Keratinocyte (primary cell): ENCODE measurements at regions not wholly inside any gene's neighbourhood (a gene's known extent, or its start where the extent isn't known, plus 50 kb on each side); places are given as distances from the start of the nearest gene placed in this dataset.
A peak's percentile ranks its signal among the peaks of the same experiment; 100 is the strongest.

Source experiments
- DNase-seq: peaks from one replicate; pipeline ENCODE4 v3.0.0-alpha.2; 2011; ENCODE audit warnings: low read depth, missing footprints, low spot score
- FAIRE-seq: peaks from 2 replicates; lab custom pipeline; 2011; peaks lifted over from hg19 to GRCh38; lab: Jason Lieb, UNC
- H2AFZ ChIP-seq: 2 replicates; pipeline ENCODE4 v1.6.0; 2012; ENCODE audit warnings: low read length, control low read depth, inconsistent platforms; ENCODE audit not compliant: control insufficient read depth
- H3K27ac ChIP-seq: 2 replicates; pipeline ENCODE4 v1.5.1; 2011; ENCODE audit warnings: low read length; ENCODE audit not compliant: control insufficient read depth, insufficient read depth
- H3K27me3 ChIP-seq: 3 replicates; pipeline ENCODE4 v1.6.0; 2011; ENCODE audit warnings: low read length; ENCODE audit not compliant: control insufficient read depth, insufficient read depth; ENCODE audit errors: extremely low read depth
- H3K36me3 ChIP-seq, 2 experiments: 2 replicates in 1 of 2; 3 replicates in 1 of 2; pipeline ENCODE4 v1.5.1; 2011; ENCODE audit warnings: low read length in 2 of 2, mild to moderate bottlenecking in 1 of 2; ENCODE audit not compliant: control insufficient read depth in 2 of 2, insufficient read depth in 2 of 2; ENCODE audit errors: extremely low read depth in 1 of 2
- H3K4me1 ChIP-seq: 3 replicates; pipeline ENCODE4 v1.5.1; 2011; ENCODE audit warnings: low read length; ENCODE audit not compliant: control insufficient read depth, insufficient read depth; ENCODE audit errors: extremely low read depth
- H3K4me2 ChIP-seq: 3 replicates; pipeline ENCODE4 v1.6.0; 2011; ENCODE audit warnings: low read depth, low read length; ENCODE audit not compliant: control insufficient read depth, insufficient read depth; ENCODE audit errors: extremely low read depth
- H3K4me3 ChIP-seq, 3 experiments: fragments of 200-600 bp in 1 of 3; sonication (generic) in 1 of 3; 2 replicates in 2 of 3; 3 replicates in 1 of 3; pipeline ENCODE4 v1.5.1; 2011 to 2016; ENCODE audit warnings: low read length in 3 of 3, mild to moderate bottlenecking in 3 of 3, control low read depth in 2 of 3, inconsistent platforms in 1 of 3, low read depth in 1 of 3, mixed read lengths in 1 of 3, mixed run types in 1 of 3, moderate library complexity in 1 of 3; ENCODE audit not compliant: control insufficient read depth in 2 of 3, insufficient read depth in 2 of 3; ENCODE audit errors: extremely low read depth in 1 of 3
- H3K79me2 ChIP-seq: 2 replicates; pipeline ENCODE4 v1.6.0; 2012; ENCODE audit warnings: low read length; ENCODE audit not compliant: control insufficient read depth, insufficient read depth
- H3K9ac ChIP-seq: 3 replicates; pipeline ENCODE4 v1.6.0; 2011; ENCODE audit warnings: low read length; ENCODE audit not compliant: control insufficient read depth, insufficient read depth; ENCODE audit errors: extremely low read depth
- H3K9me1 ChIP-seq: 3 replicates; pipeline ENCODE4 v1.6.0; 2011; ENCODE audit warnings: low read length; ENCODE audit not compliant: control insufficient read depth, insufficient read depth; ENCODE audit errors: extremely low read depth
- H3K9me3 ChIP-seq: 2 replicates; pipeline ENCODE4 v1.5.1; 2012; ENCODE audit warnings: low read depth, low read length; ENCODE audit not compliant: control insufficient read depth
- H4K20me1 ChIP-seq: 3 replicates; pipeline ENCODE4 v1.6.0; 2011; ENCODE audit warnings: low read length; ENCODE audit not compliant: control insufficient read depth, insufficient read depth; ENCODE audit errors: extremely low read depth
- CTCF ChIP-seq, 3 experiments: IDR thresholded peaks in 1 of 3; conservative IDR thresholded peaks in 1 of 3; optimal IDR thresholded peaks in 1 of 3; 2 replicates in 2 of 3; 3 replicates in 1 of 3; pipeline versions ENCODE3 to v1.5.1; 2011; ENCODE audit warnings: low read length in 3 of 3, mild to moderate bottlenecking in 3 of 3, moderate library complexity in 2 of 3, control low read depth in 1 of 3, inconsistent platforms in 1 of 3; ENCODE audit not compliant: insufficient read depth in 2 of 3; ENCODE audit errors: extremely low read depth in 1 of 3
- EZH2 ChIP-seq: IDR thresholded peaks from one replicate; pipeline ENCODE4 v1.6.1; 2012; ENCODE audit warnings: inconsistent platforms, mild to moderate bottlenecking, low read length, moderate library complexity
- dilution Hi-C: fragments of 300-500 bp; cut with MboI; formaldehyde crosslinking; loops from one replicate; pipeline ENCODE4 v1.7.0; 2020; ENCODE audit warnings: low sequenced_read_pairs; ENCODE audit not compliant: extremely low pct_ligation_motif_present

- H3K4me2 ChIP-seq, result no peak overlapping the region
Observed at GRCh38 chr1:78303620-78304019, 187.2 kb upstream of the PTGFR start.

GRCh38 chr1:78304341-78304740, 186.4 kb upstream of the PTGFR start:
- H3K4me3 ChIP-seq, result no peak overlapping the region
- H3K9me1 ChIP-seq, result no peaks in the 10 kb centered on the region
- no peaks in the 10 kb centered on the region for H3K27me3 ChIP-seq
- H3K36me3 ChIP-seq, result no peaks in the 10 kb centered on the region
- no peak overlapping the region for H3K4me2 ChIP-seq
- H2AFZ ChIP-seq, result no peak overlapping the region
- dilution Hi-C loops, result no loop called here
- peaks cover 7% of the 10 kb centered on the region for H3K4me1 ChIP-seq
- FAIRE-seq, result peak; percentile 20
- H3K9me3 ChIP-seq, result no peaks in the 10 kb centered on the region
- TF ChIP-seq CTCF (optimal IDR thresholded peaks at IDR 0.05 in 1 of 3, IDR thresholded peaks at IDR 0.05 in 1 of 3, conservative IDR thresholded peaks at IDR 0.05 in 1 of 3; ENCODE audit: extremely low read depth in 1 of 3, insufficient read depth in 2 of 3, low read length in 3 of 3), result no peak
- no peak for TF ChIP-seq EZH2
- no peaks in the 10 kb centered on the region for H3K79me2 ChIP-seq
- no peak overlapping the region for H3K9ac ChIP-seq
- no peak for DNase-seq
- no peak overlapping the region for H3K27ac ChIP-seq
- no peaks in the 10 kb centered on the region for H4K20me1 ChIP-seq

More at GRCh38 chr1:78303620-78304019, 187.2 kb upstream of the PTGFR start:
- dilution Hi-C loops, result no loop called here
- Histone ChIP-seq H3K27ac (no peak overlapping the region), H3K9me3 (no peaks in the 10 kb centered on the region), H3K4me1 (peaks cover 7% of the 10 kb centered on the region), H4K20me1 (no peaks in the 10 kb centered on the region), H3K9me1 (no peaks in the 10 kb centered on the region), H3K9ac (no peak overlapping the region), H3K79me2 (no peaks in the 10 kb centered on the region), H3K27me3 (no peaks in the 10 kb centered on the region), H3K4me3 (no peak overlapping the region), H2AFZ (no peak overlapping the region), H3K36me3 (no peaks in the 10 kb centered on the region)
- TF ChIP-seq EZH2 (no peak), CTCF (optimal IDR thresholded peaks at IDR 0.05 in 1 of 3, IDR thresholded peaks at IDR 0.05 in 1 of 3, conservative IDR thresholded peaks at IDR 0.05 in 1 of 3; ENCODE audit: extremely low read depth in 1 of 3, insufficient read depth in 2 of 3, low read length in 3 of 3) (no peak)
- DNase-seq (peak; percentile 45), FAIRE-seq (peak; percentile 79)
